GM12873 (cell line): ENCODE measurements at regions not wholly inside any gene's neighbourhood (a gene's known extent, or its start where the extent isn't known, plus 50 kb on each side); places are given as distances from the start of the nearest gene placed in this dataset.

ENCODE experiments used
- CTCF ChIP-seq: IDR thresholded peaks from 2 replicates; pipeline ENCODE4 v1.5.1; 2012; ENCODE audit warnings: low read depth, mild to moderate bottlenecking, moderate library complexity, low read length, control low read depth; ENCODE audit not compliant: insufficient read depth; ENCODE audit errors: missing control alignments

GRCh38 chr3:96071097-96071496 is 743.3 kb upstream of the EPHA6 start:
- no peak for TF ChIP-seq CTCF

GRCh38 chr3:96072226-96072625 is 742.2 kb upstream of the EPHA6 start:
- no peak for TF ChIP-seq CTCF

GRCh38 chr3:96083610-96084009 is 730.8 kb upstream of the EPHA6 start:
- no peak for TF ChIP-seq CTCF

GRCh38 chr3:96086018-96086417 is 728.4 kb upstream of the EPHA6 start:
- no peak for TF ChIP-seq CTCF

- no peak for TF ChIP-seq CTCF
These were observed 713.3 kb upstream of the EPHA6 start for GRCh38 chr3:96101006-96101560.

- TF ChIP-seq CTCF = no peak
These were observed 707.7 kb upstream of the EPHA6 start for GRCh38 chr3:96106701-96107100.
